Middle frontal gyrus (tissue), 1 donor: ENCODE measurements at regions not wholly inside any gene's neighbourhood (a gene's known extent, or its start where the extent isn't known, plus 50 kb on each side); places are given as distances from the start of the nearest gene placed in this dataset.

ENCODE experiments used
- DNase-seq: peaks from one replicate; pipeline ENCODE4 v3.0.0-alpha.2; 2015; ENCODE audit warnings: low spot score; ENCODE audit errors: extremely low spot score

GRCh38 chr7:28292834-28293526 lies 112.4 kb upstream of the JAZF1 start:
- DNase-seq: no peak

DNA sequence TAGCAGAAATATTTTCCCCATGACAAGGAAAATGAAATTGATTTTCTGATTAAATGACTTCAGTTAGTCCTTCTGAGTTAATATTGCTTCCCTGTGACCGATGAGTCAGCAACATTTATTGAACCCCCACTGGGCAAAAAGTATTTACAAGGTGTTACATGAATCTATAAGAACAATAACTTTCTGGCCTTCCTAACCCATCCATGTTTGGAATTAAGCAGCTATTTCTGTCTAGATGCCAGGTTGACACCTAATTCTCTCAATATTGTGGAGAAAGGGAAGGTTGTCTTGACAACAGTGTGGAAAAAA lies 112.9 kb upstream of the JAZF1 start:
- DNase-seq: no peak

DNA sequence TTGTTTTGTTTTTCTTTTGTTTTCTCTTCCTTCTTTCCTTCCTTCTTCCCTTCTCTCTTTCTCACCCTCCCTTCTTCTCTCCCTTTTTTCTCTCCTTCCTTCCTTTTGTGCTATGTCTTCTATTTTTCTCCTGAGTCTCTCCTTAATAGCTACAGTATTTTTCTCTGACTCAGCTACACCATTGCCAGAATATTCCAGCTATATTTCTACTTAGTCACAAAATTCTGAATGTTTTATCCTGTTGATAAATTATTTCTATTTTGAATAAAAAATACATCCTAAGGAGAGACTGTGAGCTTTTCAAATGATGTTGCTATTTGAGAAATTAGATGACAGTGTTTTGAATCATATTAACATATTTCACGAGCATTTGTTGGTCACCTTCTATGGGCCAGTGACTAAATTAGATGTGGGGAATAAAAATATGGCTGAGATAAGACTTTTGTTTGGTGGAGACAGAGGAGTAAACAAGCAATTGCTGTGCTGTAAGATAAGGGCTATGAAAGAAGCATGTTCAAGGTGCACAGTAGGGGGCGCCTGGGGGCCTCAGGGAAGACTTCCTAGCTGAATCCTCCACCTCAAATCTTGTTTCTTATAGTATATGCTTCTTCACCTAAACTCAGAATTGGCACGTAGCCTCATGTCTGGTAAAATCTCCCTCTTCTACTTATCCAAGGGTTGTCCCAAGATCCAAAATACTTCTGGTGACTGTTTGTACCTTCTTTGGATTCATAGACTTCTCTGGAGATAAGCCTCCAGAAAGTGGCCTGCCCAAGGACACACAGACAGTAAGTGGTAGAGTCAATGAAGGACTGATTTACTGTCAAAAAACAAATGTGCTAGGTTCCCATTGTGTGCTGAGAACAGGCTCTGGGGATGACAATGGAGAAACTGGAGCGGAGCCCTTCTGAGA lies 115.5 kb upstream of the CREB5 start:
- no peak for DNase-seq

GRCh38 chr7:28297801-28298459 lies 114.4 kb upstream of the CREB5 start:
- DNase-seq: no peak

DNA sequence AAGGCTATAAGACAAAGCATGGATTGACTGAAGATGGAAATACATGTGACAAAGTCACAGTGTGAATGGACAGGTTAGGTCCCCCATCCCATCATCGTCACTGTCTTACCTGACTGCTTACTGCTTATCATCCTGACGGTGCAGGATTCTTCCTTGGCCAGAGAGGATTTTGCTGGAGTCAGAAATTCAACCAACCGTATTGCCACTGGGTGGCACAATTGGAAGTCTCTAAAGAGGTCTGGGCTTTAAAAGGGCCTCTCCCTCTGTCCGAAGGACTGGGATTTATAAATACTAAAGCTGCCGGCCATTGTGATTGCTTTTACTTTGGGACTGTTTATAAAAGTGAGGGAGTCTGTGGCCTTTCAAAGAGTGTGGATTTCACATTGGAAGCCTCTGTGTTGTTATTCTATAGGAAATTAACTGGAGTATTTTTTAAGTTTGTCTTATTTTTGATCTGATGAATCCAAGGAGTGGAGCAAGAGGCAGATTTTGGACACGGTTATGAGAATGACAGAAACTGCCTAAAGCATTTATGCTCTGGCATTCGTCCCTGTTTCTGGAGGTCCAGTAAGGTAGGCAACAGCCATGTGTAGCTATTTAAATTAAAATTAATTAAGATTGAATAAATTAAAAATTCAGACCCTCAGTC lies 113.3 kb upstream of the CREB5 start:
- no peak for DNase-seq

- DNase-seq: no peak
These were observed 112.8 kb upstream of the CREB5 start for GRCh38 chr7:28299556-28299955.

- no peak for DNase-seq
These were observed 111.8 kb upstream of the CREB5 start for GRCh38 chr7:28300488-28300887.

GRCh38 chr7:28301148-28301641 lies 111.1 kb upstream of the CREB5 start:
- no peak for DNase-seq

DNA sequence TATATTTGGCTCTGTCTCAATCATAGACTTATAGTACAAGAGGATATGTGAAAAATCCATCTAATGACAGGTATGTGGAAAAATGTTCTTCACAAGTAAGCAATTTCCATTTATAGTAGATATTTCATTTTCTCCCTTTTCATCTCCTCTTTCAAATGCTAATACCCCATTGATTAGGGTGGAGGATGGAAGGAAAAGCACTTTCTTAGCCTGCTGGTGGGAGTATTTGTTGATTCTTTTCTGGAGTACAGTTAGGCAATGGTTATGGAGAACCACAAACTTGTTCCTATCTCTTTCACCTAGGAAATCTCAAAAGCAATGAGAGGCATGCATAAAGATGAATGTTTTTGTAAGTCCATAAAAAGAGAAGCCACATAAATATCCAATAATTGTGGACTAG lies 108.0 kb upstream of the CREB5 start:
- DNase-seq: no peak

GRCh38 chr7:28309704-28310459 lies 102.4 kb upstream of the CREB5 start:
- DNase-seq: no peak

DNA sequence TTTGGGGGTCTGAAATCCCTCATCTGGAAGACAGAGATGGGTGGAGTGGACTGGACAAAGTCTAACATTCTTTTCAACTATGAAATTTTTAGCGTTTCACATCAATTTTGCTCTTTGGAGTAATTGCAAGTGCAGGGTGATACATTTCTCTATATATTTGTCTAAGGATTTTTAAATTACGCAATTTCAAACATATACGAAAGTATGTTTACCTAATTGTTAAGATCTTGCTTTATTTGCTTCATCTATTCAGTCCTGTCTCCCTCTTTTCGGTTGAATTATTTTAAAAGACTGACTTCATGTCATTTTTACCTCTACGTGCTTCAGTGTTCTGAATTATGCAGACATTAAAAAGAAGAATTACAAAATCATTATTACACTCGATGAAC lies 101.9 kb upstream of the CREB5 start:
- no peak for DNase-seq

- no peak for DNase-seq
These were observed 100.6 kb upstream of the CREB5 start for GRCh38 chr7:28311670-28312069.

- no peak for DNase-seq
These were observed 99.4 kb upstream of the CREB5 start for GRCh38 chr7:28312948-28313347.

DNA sequence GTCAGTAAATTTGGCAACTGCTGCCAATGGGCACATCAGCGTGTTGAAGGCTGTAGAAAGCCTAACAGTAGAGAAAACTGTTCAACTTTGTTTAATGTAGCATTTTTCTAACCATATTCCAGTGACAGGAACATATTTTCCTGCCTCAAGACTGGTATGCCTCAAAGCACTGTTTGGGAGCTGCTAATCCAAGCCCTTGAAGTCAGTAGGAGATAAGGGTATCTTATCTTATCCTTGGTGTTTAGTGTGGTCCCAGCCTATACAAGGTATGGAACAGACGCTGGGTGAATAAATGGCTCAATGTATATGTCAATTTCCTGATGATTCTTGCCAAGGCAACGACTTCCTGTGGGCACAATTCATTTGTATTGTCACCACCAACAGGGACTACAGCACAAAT lies 97.5 kb upstream of the CREB5 start:
- no peak for DNase-seq

DNA sequence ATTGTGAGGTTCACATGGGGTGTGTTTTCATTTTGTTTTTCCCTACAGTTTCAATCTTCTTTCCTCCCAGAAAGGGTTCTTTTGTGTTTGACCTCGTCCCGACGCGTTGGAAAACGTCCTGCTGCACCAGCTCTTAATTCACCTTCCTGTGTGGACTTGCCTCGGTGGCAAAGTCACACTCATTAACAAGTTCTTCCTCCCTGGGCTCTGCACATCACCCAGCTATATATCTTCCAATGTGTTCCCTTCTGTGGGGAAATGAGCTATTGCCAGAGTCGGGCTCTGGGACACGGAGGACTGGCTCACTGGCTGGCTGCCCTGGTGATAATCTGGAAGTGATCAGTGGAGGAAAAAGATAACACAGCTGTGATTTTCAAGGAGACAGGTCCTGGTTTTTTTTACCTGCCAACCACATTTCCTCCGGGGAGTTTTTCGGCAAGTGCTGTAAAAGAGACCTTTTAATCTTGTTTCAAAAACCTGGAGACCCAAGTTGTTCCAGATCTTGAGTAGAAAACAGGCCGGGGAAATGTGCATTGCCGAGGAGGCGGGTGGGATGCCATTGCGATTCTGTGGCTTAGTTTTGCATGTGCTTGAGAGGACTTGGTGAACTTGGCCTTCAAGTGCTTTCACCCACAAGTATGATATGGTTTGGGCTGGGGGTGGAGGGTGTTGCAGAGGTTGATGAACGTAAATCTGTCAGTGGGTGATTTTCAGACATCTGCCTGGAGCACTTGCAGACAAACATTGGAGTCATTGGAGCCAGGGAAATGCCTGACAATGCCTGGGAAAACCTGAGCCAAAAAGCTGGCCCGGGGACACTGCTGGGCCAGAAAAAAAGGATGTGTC lies 96.5 kb upstream of the CREB5 start:
- no peak for DNase-seq

DNA sequence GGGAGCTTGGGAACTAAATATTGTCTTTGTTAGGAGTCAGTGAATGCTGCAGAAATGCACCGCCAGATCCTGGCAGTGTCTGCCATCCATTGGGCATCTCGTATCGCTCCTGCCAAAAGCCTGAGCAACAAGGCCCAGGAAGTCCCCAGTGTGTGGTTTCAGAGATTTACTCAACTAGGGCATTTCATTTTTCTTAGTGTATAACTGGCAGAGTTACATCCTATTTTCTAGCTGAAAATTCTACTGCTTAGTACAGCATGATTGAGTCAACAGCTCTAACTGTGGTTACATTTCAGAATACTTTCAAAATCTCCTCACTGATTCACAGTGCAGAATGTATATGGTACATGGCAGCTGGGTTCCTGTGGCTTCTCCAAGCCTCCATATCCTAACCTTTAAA lies 95.8 kb upstream of the CREB5 start:
- no peak for DNase-seq

DNA sequence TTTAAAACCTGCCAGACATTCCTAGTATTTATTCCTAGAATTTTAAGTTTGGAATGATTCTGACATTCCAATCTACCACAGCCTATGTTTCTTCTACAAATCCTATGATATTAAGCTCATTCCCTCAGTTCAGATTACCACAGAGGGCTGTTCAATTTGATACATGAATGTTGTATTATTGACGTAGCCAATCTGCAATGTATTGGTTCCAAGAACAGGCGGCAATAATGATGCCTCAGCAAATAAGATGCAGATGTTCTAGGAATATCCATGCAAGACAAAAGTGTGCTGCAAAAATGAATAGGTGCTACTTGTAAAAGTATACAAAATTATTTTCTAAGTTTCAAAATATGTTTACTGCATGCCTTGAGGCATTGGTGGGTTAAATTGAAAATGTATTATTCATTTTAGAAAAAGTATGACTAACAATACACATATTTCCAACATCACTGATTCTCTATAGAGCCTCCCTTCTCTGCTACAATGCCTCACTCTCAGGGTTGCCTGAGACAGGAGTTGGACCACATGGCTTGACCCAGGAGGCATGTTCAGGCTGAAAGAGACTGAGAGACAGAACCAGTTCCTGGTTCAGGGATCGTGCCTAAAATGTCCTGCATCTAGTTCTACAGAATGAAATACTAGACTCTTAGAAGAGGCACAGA lies 94.1 kb upstream of the CREB5 start:
- no peak for DNase-seq

GRCh38 chr7:28323833-28324232 lies 88.5 kb upstream of the CREB5 start:
- DNase-seq: no peak

- DNase-seq: no peak
These were observed 84.2 kb upstream of the CREB5 start for GRCh38 chr7:28328146-28328545.
